HG02852 (cell line): ENCODE measurements at regions not wholly inside any gene's neighbourhood (a gene's known extent, or its start where the extent isn't known, plus 50 kb on each side); places are given as distances from the start of the nearest gene placed in this dataset.

Experiments
- ATAC-seq: cut with Tn5 transposase; IDR thresholded peaks from one replicate; pipeline ENCODE4 v1.9.1; 2021; ENCODE audit warnings: mild to moderate bottlenecking, moderate library complexity; ENCODE audit not compliant: unreplicated experiment

DNA sequence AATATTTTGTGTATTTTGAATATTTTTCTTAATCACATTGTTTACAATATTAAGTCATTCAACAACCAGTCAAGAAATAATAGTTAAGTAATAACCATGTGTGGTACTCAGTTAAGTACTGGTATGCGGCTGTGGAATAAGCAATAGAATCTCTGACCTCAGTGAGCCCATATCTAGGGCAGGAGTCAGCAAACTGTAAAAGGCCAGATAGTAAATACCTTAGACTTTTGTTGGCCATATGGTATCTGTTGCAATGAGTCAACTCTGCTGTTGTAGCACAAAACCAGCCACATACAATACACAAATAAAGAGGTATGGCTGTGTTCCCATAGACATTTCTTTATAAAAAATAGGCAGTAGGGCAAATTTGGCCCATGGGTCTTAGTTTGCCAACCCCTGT lies 311.6 kb upstream of the SEMA3A start:
- no peak for ATAC-seq

DNA sequence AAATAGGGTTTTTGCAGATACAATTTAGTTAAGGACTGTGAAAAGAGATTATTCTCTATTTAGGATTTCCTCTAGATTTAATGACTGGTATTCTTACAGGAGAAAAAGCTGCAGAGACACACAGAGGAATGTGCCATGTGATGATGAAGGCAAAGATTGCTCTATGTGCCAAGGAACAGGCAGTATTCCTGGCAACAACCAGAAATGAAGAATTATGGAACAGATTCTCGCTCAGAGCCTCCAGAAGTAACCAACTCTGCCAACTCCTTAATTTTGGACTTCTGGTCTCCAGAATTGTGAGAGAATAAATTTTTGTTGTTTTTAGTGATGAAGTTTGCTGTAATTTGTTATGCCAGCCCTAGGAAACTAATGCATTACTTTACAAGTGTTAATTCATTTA lies 307.6 kb upstream of the SEMA3A start:
- no peak for ATAC-seq

DNA sequence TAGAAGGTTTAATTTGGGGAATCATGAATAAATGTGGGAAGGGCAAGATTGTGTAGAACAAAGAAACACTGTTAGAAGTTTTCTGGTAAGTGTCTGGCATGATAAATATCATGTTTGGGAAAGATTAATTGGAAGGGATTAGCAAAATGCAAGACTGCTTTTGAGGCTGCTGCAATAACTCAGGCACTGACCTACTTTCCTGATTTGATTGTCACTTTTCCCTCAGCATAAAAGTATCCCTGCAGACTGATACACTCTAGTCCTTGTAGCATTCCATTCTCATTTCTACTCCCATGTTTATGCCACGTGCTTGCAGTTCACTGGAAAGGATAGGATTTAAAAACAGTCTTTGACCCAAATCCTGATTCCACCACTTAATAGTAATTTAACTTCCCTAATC lies 303.3 kb upstream of the SEMA3A start:
- no peak for ATAC-seq

DNA sequence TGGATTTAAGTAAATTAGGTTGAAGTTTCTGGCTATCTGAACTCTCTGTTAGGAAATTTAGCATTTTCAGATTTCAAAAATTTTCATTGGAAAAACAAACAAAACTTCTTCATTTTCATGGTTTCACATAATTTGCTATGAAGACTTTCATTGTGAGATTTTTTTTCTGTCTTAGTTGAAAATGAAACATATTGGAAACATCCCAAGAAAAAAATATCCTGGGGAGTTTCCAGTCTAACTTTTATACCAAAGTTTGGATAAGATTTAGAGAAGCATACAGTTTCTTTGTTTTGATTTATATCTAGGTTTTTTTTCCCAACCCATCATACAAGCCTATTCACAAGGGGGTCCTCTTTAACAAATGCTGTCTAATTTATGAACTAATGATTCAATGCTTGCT lies 300.5 kb upstream of the SEMA3A start:
- ATAC-seq: no peak

DNA sequence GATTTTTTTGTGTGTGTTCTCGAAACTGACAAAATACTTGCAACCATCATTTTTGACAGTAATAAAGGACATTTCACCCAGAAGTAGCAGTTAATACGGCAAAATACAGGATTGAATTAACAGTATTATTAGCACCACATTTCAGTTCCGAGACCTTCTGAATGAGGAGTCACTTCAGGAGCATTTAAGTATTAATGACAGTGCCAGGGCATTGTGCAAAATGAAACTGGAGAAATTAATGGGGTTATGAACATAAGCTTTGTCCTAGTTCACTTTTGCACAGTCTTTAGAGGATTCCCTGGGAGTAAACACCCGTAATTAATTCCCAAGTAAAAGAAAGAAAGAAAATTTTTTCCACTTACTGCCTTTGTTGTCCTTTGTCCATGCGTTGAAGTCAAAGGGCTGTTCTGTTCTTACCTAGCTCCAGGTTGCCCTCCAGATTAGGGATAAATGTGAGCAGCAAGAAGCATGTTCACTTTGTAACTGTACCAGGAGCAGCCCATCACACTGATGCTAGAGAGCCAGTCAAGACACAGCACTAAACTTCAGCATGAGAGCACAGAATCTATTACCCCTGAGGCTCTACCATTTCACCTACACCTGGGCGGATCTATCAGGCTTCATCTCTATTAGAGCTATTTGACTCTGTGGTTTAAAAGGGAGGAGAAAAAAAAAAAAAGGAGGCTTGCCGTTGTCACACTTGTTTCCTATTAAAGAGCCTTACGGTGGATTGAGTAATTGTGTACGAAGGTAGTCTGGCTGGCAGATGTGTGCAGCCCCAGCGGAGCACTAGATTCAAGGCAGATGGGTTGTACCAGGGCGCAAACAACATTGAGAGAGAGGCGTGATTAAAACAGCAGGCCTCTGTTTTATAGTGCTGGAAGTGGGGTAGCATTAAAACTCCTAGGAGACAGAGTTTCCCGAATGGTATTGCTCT lies 297.8 kb upstream of the SEMA3A start:
- no peak for ATAC-seq

DNA sequence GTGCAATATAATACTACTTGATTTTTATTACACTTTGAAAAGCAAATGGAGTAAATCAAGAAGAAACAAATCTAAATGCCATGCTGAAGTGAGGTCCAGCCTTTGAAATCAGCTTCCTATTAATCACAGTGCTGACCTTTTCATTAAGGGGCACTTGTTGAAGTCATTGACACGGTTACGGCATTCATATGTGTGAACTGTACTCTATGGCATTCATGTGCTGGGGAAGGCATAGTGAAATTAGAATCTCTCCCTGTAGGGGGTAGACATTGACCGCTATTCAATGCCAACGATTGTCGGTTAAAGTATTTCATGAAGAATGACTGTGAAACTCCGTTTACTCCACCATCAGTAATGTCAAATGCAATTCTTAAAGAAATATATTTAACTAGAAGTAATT lies 296.1 kb upstream of the SEMA3A start:
- no peak for ATAC-seq

DNA sequence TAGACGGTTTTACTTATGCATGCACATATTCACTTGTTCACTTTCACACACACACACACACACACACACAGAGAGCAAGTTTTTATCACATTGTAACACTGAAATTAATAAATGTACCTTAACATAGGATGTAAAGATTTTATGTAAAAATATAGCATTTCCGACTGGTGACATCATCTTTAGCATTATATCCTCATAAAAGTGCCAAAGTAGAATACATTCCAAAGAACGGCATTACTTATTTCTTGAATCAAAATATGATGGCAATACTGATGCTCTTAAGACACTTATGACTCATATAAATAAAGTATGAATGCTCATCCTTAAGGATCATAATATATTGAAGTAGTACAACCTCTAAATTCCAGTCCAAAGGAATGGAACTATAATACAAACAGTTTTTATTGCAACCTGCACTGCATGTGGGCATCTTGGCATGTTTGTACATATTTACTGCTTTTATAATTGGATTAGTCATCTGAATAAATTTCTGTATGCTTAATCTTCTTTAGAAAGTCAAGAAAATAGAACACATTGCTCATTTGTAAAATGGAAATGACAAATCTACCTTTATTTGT lies 290.0 kb upstream of the SEMA3A start:
- ATAC-seq: no peak

DNA sequence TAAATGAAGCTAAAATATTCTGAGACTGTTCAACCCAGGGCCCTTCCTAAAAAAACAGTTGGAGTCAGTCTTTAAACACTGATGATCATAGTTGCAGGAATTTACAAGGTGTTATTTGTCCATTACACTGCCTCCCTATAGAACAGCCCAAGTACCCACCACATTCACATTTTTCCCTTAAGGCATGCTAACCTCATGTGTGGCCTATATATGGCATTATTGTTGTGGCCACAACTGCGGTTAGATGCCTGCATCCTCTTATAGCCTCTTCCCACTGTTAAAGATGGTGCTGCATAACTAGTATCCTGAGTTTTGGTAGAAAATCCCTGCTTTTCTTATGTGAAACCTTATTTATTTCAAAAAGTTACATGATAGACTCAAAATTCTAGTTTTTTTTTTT lies 287.9 kb upstream of the SEMA3A start:
- no peak for ATAC-seq

DNA sequence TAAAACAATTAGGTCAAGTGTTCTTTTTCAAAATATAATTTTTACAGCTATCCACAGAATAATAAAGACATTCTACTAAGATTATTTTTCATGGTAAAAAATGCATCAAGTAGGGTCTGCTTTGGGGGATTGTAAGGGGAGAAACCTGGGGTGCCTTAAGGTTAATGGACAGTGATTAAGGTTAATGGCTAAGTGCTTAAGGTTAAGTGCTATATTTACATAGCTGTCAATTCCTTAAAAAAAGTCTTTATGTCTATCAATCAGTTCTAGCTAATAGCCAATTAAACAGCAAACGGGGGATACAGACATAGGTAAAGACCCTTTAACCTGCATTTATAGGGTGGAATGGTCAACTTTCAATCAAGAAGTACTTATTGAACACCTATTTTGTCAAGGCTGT lies 284.5 kb upstream of the SEMA3A start:
- no peak for ATAC-seq

DNA sequence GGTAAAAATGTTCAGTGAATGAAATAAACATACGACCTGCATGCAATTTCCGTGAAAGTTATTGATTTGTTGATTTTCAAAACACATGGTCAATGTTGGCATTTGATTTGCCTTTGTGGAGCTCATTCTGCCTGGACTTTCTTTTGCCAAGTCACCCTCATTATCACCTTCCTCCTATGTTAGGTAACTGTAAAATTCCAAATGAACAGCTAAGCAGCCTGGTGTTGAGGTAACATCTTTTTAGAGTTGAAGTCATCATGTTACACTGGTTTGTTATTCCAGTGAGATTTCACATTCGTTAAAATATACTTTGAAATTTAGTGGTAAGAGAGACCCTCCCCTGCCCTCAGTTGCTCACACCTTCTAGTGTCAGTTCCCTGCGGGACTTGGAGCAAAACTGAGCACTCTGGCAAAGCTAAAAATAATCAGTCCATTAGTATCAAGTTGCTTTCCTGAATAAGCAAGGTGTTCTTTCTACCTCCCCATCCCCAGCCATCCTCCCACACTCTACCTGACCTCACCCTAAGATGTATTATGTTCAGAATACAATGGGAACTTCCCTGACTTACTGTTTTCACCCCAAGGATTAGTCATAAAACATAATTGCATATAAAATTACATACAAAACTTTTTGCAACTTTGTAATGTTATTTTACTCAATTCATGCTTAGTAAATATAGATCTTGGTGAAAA lies 283.3 kb upstream of the SEMA3A start:
- ATAC-seq: no peak

DNA sequence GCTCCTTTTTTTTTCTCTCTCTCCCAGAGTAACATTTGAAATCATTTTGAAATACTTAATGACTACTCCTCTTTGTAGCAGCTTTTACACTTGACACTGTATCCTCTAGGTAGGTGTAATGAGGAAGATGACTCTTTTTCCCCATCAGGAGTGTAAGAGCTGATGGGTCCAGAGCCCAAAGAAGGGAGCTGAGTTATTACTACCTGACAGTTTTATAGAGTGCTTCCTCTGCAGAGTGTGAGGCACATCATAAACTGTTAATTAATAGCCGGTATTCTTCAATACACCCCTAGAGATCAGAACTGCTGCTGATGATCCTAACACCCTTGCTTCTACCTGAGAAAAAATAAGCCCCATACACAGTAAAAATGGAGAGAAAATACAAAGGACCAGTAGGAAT lies 279.8 kb upstream of the SEMA3A start:
- ATAC-seq: no peak

DNA sequence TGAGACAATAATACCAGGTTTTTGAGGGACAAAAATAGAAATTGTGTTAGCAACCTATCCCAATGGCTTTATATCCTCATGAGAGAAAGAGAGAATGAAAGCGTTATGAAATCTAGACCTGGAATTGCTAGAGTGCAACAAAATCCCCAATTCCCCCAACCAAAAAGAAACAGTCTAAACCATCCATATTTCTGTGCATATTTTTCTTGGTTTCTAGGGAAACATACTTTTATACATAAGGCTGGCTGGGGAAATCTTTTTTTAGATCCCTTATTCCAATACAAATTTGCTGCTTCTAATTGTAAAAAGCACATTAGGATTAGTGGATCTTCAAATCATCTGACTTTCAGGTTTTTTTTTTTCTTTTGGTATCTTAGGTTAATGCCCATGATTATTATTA lies 277.0 kb upstream of the SEMA3A start:
- ATAC-seq: no peak

DNA sequence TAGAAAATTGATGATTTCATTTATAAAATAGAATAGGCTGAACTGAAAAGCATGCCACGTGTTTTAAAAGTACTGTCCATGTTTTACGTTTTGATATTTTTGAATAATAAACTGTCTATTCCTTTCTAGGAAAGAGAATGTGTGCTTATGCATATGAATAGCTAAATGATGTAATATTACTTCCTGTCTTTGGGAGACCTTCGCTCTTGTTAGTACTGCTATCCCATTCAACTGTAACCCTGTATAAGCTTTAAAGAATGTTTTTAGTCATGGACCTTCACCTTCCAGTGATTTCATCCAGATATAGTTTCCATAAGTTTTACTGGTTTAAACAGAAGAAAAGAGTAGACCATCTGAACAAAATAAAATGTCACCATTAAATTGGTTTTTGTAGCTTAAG lies 274.4 kb upstream of the SEMA3A start:
- ATAC-seq: no peak

DNA sequence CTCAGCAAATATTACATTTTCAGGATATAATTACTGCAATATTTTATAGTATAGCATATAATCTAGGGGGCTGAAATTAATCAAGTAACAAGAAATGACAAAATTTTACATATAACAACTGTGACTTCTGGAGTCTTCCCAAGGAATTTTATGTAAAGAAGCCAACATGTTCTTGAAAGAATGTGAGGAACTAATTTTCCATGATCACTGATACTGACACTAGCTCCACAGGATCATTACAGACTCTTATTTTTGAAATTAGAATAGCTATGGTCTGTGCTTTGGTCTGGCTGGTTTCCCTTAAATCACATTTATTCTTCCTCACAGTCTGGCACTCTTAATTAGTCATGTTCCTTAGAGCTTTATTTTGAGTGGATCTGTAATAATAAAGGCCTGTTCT lies 267.7 kb upstream of the SEMA3A start:
- no peak for ATAC-seq

DNA sequence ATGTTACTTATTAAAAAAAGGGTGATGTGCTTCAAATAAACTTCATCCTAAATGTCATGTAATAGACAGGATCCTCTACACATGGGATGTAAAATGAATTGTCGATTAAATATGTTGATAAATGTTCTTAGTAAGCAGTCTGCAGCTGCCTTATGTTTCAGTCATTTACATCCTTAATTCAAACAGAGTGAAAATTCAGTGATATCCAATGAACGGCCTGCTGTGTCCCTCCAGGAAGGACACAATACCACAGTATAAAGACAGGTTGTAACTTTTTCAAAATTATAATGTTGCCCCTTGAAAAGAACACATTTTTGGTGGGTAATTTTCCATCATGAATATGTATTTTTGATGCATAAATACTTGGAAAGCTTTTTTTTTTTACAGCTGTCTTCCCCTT lies 266.5 kb upstream of the SEMA3A start:
- no peak for ATAC-seq

DNA sequence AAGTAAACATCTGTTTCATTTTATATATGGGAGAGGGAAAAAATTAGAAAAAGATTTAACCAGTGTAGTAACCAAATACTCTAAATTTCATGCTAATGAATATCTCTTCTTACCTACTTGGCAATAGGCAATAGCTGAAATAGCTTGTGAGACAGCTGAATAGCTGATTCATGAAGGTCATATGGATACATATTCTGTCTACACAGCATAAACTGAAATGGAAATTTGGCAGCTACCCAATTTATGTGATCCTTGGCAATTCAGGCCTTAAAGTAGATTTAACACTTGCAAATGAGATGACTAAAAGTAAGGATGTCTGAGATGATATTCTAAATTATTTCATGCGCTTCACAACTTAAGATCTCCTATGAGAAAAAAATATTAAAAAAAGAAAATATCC lies 261.2 kb upstream of the SEMA3A start:
- ATAC-seq: no peak

DNA sequence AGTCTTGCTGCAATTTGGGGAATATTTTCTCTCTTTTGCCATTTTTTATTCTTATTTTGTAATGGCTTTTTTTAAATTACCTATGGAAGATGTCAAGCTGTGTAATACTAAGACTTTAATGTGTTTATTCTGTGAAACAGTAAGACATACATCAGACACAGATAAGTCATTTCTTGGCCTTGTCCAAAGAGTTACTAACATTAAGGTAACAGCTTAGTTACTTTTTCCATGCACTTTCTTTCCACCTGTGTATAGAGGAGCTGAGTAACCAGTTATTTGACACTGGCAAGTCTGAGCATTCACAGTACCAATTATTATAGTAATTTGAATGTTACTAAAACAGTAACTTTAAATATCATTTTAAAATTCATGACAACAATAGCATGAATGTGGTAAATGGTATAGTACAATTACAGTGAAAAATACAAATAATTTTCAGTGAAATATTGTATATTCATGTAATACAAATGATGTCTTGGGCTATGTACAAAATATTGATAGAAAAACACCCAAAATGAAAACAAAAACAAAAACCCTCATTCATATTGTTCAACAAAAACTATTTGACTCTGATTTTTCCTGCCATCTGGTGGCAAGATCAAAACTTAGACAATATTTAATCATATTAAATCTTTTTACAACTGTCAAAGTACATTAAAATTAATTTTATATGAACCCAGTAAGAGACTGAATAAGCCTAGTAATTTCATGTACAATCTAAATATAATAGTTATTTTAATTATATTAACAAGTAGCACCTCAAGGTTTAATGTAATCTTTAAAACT lies 259.8 kb upstream of the SEMA3A start:
- no peak for ATAC-seq

DNA sequence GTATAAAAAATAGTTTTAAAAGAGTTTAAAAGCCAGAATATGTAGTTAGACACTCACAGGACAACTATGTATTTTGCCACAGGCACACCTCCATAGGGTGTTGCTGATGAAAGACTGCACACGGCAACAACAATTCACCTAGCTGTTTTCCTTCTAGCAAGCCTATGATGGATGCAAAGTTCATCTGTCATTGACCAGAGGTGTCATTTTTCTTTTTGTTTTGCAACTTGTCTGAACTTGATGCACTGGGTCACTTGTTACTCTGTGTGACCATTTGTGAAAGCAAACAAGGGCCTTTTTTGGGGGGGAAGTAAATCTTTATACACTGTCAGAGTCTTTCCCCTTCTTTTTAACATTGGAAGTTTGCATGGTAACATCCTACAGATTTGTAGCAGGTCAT lies 258.0 kb upstream of the SEMA3A start:
- no peak for ATAC-seq

DNA sequence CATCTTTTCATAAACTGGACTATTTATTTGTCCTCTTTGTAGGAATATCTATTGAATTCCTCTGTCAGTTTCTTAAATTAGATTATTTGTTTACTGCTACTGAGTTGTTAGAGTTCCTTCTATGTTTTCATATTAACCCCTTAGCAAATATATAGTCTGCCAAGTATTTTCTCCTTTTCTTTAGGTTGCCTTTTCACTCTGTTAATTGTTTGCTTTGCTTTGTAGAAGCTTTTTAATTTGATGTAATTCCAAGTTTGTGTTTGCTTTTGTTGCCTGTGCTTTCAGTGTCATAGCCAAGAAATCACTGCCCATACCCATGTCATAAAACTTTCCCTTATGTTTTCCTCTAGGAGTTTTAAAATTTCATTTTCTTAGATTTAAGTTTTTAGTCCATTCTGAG lies 256.2 kb upstream of the SEMA3A start:
- no peak for ATAC-seq

DNA sequence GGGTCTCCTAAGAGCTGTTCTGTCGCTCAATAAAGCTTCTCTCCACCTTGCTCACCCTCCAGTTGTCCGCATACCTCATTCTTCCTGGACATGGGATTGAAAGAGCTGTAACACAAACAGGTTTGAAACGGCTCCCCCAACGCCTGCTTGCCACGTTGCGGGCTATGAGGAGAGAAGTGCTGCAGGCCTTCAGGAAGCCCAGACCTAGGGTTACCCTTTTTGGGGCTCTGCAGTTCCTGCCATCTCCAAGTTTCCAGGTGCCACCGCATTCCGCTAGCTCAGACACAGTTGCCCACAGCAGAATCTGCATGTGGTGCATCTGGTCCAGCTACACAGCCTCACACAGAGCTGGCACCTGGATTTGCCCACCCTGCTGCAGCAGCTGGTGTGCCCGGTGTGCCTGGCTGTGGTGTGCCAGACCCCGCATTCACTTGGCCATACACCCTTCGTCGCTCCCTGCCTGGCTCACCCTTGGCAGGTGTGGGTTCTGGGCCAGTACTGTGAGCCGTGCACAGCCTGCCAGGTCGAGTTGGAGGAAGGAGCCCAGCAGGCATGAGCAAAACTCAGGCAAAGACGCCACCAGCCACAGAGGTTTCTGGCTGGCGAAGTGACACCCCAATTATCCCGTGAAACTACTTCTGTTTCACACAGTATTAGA lies 253.2 kb upstream of the SEMA3A start:
- ATAC-seq: no peak

DNA sequence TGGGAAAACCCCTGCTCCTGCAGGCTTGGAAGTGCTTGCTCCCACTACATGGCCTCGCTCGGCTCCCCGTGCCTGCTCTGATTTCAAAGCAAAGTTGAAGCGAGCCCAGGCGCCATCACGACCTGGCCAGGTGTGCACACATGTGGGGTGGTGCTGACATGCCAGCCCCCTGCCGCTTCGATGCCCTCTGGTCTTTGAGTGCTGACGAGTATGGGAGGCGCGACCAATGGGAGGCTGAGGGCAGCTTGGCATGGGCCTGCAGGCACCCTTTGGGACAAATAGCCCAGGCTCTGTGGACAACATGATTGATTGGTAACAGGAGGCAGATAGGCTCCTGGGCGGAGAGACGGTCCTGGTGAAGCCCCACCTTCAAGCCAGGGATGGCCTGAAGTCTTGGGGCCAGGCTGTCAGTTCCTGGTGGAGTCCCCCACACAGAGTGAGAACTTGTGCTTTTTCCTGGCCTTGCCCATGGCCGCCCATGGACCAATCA lies 252.4 kb upstream of the SEMA3A start:
- ATAC-seq: no peak
